Sigmoid colon (tissue), 4 donors: ENCODE measurements at regions not wholly inside any gene's neighbourhood (a gene's known extent, or its start where the extent isn't known, plus 50 kb on each side); places are given as distances from the start of the nearest gene placed in this dataset.

Experiments used
- POLR2A ChIP-seq, 2 donors: fragments of 450-650 bp; IDR thresholded peaks; one replicate each; pipeline ENCODE4 v1.6.1; 2016; ENCODE audit warnings: antibody characterized with exemption in 2 of 2, mild to moderate bottlenecking in 2 of 2, moderate library complexity in 2 of 2
- POLR2AphosphoS5 ChIP-seq, 4 donors: sonication (generic); formaldehyde crosslinking; IDR thresholded peaks; one replicate each; pipeline ENCODE4 v1.6.1; 2017; ENCODE audit warnings: antibody characterized with exemption in 4 of 4
- TF ChIP-seq, protein P1 (sequence below), 4 experiments: fragments of 450-650 bp in 3 of 4; fragments of 200-600 bp in 1 of 4; IDR thresholded peaks; one replicate each; pipeline ENCODE4 v1.5.1; 2016 to 2019; ENCODE audit warnings: antibody characterized with exemption in 4 of 4, mild to moderate bottlenecking in 3 of 4, moderate library complexity in 2 of 4

DNA sequence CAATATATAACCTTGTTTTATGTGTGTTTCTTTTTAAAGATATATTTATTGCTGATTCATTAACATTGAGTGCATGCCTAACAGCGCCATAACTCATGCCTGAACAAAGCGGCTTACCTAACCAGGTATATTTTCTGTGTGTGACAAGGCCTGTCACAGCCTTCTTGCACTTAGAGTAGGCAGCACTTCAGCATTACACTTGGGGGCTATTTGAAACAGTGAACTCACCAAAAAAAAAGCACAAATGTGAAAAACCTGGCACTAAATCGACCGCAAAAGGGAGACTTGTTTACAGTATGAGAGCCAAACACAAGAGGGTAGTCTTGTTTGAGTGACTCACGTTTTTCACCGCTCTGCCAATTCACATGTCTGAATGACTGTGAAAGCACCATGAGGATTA, 111.7 kb downstream of the DISP1 start:
- TF ChIP-seq POLR2AphosphoS5 (IDR thresholded peaks at IDR 0.05): peak in 1 of 4 donors; percentile 7
- TF ChIP-seq, protein P1, sequence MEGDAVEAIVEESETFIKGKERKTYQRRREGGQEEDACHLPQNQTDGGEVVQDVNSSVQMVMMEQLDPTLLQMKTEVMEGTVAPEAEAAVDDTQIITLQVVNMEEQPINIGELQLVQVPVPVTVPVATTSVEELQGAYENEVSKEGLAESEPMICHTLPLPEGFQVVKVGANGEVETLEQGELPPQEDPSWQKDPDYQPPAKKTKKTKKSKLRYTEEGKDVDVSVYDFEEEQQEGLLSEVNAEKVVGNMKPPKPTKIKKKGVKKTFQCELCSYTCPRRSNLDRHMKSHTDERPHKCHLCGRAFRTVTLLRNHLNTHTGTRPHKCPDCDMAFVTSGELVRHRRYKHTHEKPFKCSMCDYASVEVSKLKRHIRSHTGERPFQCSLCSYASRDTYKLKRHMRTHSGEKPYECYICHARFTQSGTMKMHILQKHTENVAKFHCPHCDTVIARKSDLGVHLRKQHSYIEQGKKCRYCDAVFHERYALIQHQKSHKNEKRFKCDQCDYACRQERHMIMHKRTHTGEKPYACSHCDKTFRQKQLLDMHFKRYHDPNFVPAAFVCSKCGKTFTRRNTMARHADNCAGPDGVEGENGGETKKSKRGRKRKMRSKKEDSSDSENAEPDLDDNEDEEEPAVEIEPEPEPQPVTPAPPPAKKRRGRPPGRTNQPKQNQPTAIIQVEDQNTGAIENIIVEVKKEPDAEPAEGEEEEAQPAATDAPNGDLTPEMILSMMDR (IDR thresholded peaks at IDR 0.05): no peak
- no peak for TF ChIP-seq POLR2A (IDR thresholded peaks at IDR 0.05)
